Stomach (tissue), 8 donors: ENCODE measurements at regions not wholly inside any gene's neighbourhood (a gene's known extent, or its start where the extent isn't known, plus 50 kb on each side); places are given as distances from the start of the nearest gene placed in this dataset.

Experiments
- DNase-seq, 2 donors: peaks; one replicate each; pipeline versions ENCODE4 v3.0.0 to v3.0.0-alpha.2; 2013 to 2019
- H3K27ac ChIP-seq, 5 donors: fragments of 200-600 bp in 4 of 5; sonication (generic) in 4 of 5; one replicate each; pipeline ENCODE4 v1.5.1; 2013 to 2019; ENCODE audit warnings: mild to moderate bottlenecking in 1 of 5, moderate library complexity in 1 of 5
- H3K27me3 ChIP-seq, 3 donors: fragments of 200-600 bp; sonication (generic); one replicate each; pipeline ENCODE4 v1.5.1; 2017 to 2019; ENCODE audit warnings: mixed run types in 1 of 3
- H3K36me3 ChIP-seq, 4 donors: fragments of 200-600 bp; sonication (generic); 1 replicate in 3 of 4; 2 replicates in 1 of 4; pipeline ENCODE4 v1.5.1; 2016 to 2019
- H3K4me1 ChIP-seq, 4 donors: fragments of 200-600 bp; sonication (generic); one replicate each; pipeline ENCODE4 v1.5.1; 2016 to 2019
- H3K4me3 ChIP-seq, 4 donors: fragments of 200-600 bp; sonication (generic) in 3 of 4; one replicate each; pipeline ENCODE4 v1.5.1; 2016 to 2019; ENCODE audit warnings: mild to moderate bottlenecking in 1 of 4
- H3K9me3 ChIP-seq, 4 donors: fragments of 200-600 bp; sonication (generic); one replicate each; pipeline ENCODE4 v1.5.1; 2016 to 2019
- CTCF ChIP-seq, 7 experiments: fragments of 450-650 bp in 4 of 7; fragments of 200-600 bp in 3 of 7; sonication (generic) in 3 of 7; IDR thresholded peaks; one replicate each; pipeline ENCODE4 v1.5.1; 2016 to 2019; ENCODE audit warnings: antibody characterized with exemption in 7 of 7, control low read depth in 2 of 7, mild to moderate bottlenecking in 1 of 7
- EP300 ChIP-seq: sonication (generic); formaldehyde crosslinking; IDR thresholded peaks from one replicate; pipeline ENCODE4 v1.6.1; 2017; ENCODE audit warnings: antibody characterized with exemption
- POLR2A ChIP-seq, 4 donors: fragments of 450-650 bp; IDR thresholded peaks; one replicate each; pipeline ENCODE4 v1.6.1; 2016; ENCODE audit warnings: antibody characterized with exemption in 4 of 4, control low read depth in 2 of 4, mild to moderate bottlenecking in 1 of 4, moderate library complexity in 1 of 4
- POLR2AphosphoS5 ChIP-seq, 3 donors: sonication (generic); formaldehyde crosslinking; IDR thresholded peaks; one replicate each; pipeline ENCODE4 v1.6.1; 2016; ENCODE audit warnings: antibody characterized with exemption in 3 of 3
- WGBS, 5 donors: extraction: QIAGEN DNeasy Blood & Tissue Kit in 3 of 5; methylation state at CpG; one replicate each; pipeline versions ENCODE4 v1.1.5 to v1.1.7; 2013 to 2018; 5-methylcytosine and 5-hydroxymethylcytosine counted together
- intact Hi-C: fragments of 100-400 bp; cut with DNase I; formaldehyde crosslinking; loops from one replicate; pipeline ENCODE4 v1.15.1; 2023; ENCODE audit warnings: low total_unique reads
- donor health status: healthy with polysubstance abuse.
- donor health status: Bipolar disorder and iron deficiency.
- donor health status: healthy.

- Histone ChIP-seq H3K27ac (no peak overlapping the region), H3K27me3 (no peaks in the 10 kb centered on the region), H3K4me1 (peaks cover 0 to 6% (median 0%) of the 10 kb centered on the region in 4 donors), H3K9me3 (no peaks in the 10 kb centered on the region), H3K36me3 (no peaks in the 10 kb centered on the region), H3K4me3 (no peak overlapping the region)
- no peak for TF ChIP-seq POLR2A (IDR thresholded peaks at IDR 0.05)
- TF ChIP-seq POLR2AphosphoS5 (IDR thresholded peaks at IDR 0.05): no peak
- no peak for TF ChIP-seq CTCF (IDR thresholded peaks at IDR 0.05)
- TF ChIP-seq EP300: no peak
- 72 to 92% (median 82%) methylated on average over 2 of the region's 2 CpGs for WGBS, 5 donors
- intact Hi-C loops: no loop called here
- DNase-seq: no peak
These were observed 455.9 kb downstream of the PDCD6IP start for GRCh38 chr3:34254285-34254684.

- peaks cover 0 to 6% (median 2%) of the 10 kb centered on the region in 4 donors for H3K4me1 ChIP-seq
- no peak for TF ChIP-seq POLR2AphosphoS5 (IDR thresholded peaks at IDR 0.05)
- TF ChIP-seq CTCF (IDR thresholded peaks at IDR 0.05): no peak
- no peak for TF ChIP-seq POLR2A (IDR thresholded peaks at IDR 0.05)
- TF ChIP-seq EP300: no peak
- no peak overlapping the region for H3K4me3 ChIP-seq
- no peak overlapping the region for H3K27ac ChIP-seq
- DNase-seq: no peak
- WGBS, 5 donors: 70 to 86% (median 73%) methylated on average over 2 of the region's 2 CpGs
- intact Hi-C loops: no loop called here
- no peaks in the 10 kb centered on the region for H3K36me3 ChIP-seq
- H3K9me3 ChIP-seq: no peaks in the 10 kb centered on the region
- no peaks in the 10 kb centered on the region for H3K27me3 ChIP-seq
These were observed 457.6 kb downstream of the PDCD6IP start for GRCh38 chr3:34256021-34256420.

- no peak for TF ChIP-seq EP300
- TF ChIP-seq POLR2AphosphoS5 (IDR thresholded peaks at IDR 0.05): no peak
- TF ChIP-seq CTCF (IDR thresholded peaks at IDR 0.05): no peak
- no peak for TF ChIP-seq POLR2A (IDR thresholded peaks at IDR 0.05)
- no peaks in the 10 kb centered on the region for H3K36me3 ChIP-seq
- no peaks in the 10 kb centered on the region for H3K9me3 ChIP-seq
- H3K27ac ChIP-seq: no peak overlapping the region
- H3K27me3 ChIP-seq: no peaks in the 10 kb centered on the region
- intact Hi-C loops: no loop called here
- DNase-seq: no peak
- H3K4me1 ChIP-seq: peaks cover 0 to 8% (median 3%) of the 10 kb centered on the region in 4 donors
- H3K4me3 ChIP-seq: no peak overlapping the region
- WGBS, 5 donors: 55 to 69% (median 57%) methylated on average over 2 of the region's 2 CpGs
These were observed 458.4 kb downstream of the PDCD6IP start for GRCh38 chr3:34256791-34257190.

GRCh38 chr3:34258271-34258998, 460.0 kb downstream of the PDCD6IP start:
- Histone ChIP-seq H3K36me3 (no peaks in the 10 kb centered on the region), H3K27me3 (no peaks in the 10 kb centered on the region), H3K9me3 (no peaks in the 10 kb centered on the region), H3K4me3 (no peak overlapping the region), H3K27ac (no peak overlapping the region), H3K4me1 (peaks cover 0 to 12% (median 3%) of the 10 kb centered on the region in 4 donors)
- TF ChIP-seq POLR2A (IDR thresholded peaks at IDR 0.05): no peak
- no peak for TF ChIP-seq CTCF (IDR thresholded peaks at IDR 0.05)
- no peak for TF ChIP-seq EP300
- no peak for TF ChIP-seq POLR2AphosphoS5 (IDR thresholded peaks at IDR 0.05)
- intact Hi-C loops: no loop called here
- WGBS, 5 donors: 71 to 89% (median 74%) methylated on average over 1 to 2 of the region's 2 CpGs
- DNase-seq: no peak
